ENCODE measurements at regions not wholly inside any gene's neighbourhood (a gene's known extent, or its start where the extent isn't known, plus 50 kb on each side); places are given as distances from the start of the nearest gene placed in this dataset.

GRCh38 chr5:142479150-142479549, 154.3 kb upstream of the SPRY4 start:
- Mint-ChIP-seq H3K4me3 (no peak overlapping the region), H3K9me3 (peaks cover 3 to 4% of the 10 kb centered on the region in 2 donors), H3K4me1 (no peaks in the 10 kb centered on the region), H3K27ac (no peak overlapping the region), H3K27me3 (ENCODE audit: low read depth in 2 of 2) (peaks cover 12 to 29% of the 10 kb centered on the region in 2 donors), H3K36me3 (no peaks in the 10 kb centered on the region)
- intact Hi-C loops (cut with micrococcal nuclease) = no loop called here
- Histone ChIP-seq H3K27me3 (ENCODE audit: control insufficient read depth, insufficient read depth, low read length) (no peaks in the 10 kb centered on the region), H3K4me3 (ENCODE audit: low read length) (no peak overlapping the region), H3K36me3 (ENCODE audit: control insufficient read depth, insufficient read depth, low read length) (no peaks in the 10 kb centered on the region), H3K27ac (ENCODE audit: low read length) (no peak overlapping the region), H3K9me3 (ENCODE audit: control insufficient read depth, insufficient read depth, low read length) (peaks cover 13% of the 10 kb centered on the region), H3K4me1 (ENCODE audit: control insufficient read depth, insufficient read depth, low read length) (no peaks in the 10 kb centered on the region)
- TF ChIP-seq CTCF (IDR thresholded peaks at IDR 0.05) = no peak
- ATAC-seq = no peak
- no peak for DNase-seq

- H3K36me3 Mint-ChIP-seq = no peaks in the 10 kb centered on the region
- no peak for ATAC-seq
- H3K27me3 ChIP-seq (ENCODE audit: control insufficient read depth, insufficient read depth, low read length) = no peaks in the 10 kb centered on the region
- peaks cover 3 to 4% of the 10 kb centered on the region in 2 donors for H3K9me3 Mint-ChIP-seq
- no peak for TF ChIP-seq CTCF (IDR thresholded peaks at IDR 0.05)
- no peak overlapping the region for H3K27ac Mint-ChIP-seq
- no peaks in the 10 kb centered on the region for H3K4me1 ChIP-seq (ENCODE audit: control insufficient read depth, insufficient read depth, low read length)
- H3K9me3 ChIP-seq (ENCODE audit: control insufficient read depth, insufficient read depth, low read length) = peaks cover 13% of the 10 kb centered on the region
- H3K4me1 Mint-ChIP-seq = no peaks in the 10 kb centered on the region
- H3K27me3 Mint-ChIP-seq (ENCODE audit: low read depth in 2 of 2) = peaks cover 12 to 29% of the 10 kb centered on the region in 2 donors
- DNase-seq = no peak
- H3K4me3 Mint-ChIP-seq = no peak overlapping the region
- H3K36me3 ChIP-seq (ENCODE audit: control insufficient read depth, insufficient read depth, low read length) = no peaks in the 10 kb centered on the region
- WGBS (ENCODE audit: insufficient coverage) = 71% methylated on average over 1 of the region's 1 CpG
- no peak overlapping the region for H3K27ac ChIP-seq (ENCODE audit: low read length)
- H3K4me3 ChIP-seq (ENCODE audit: low read length) = no peak overlapping the region
- intact Hi-C loops (cut with micrococcal nuclease) = no loop called here
Measured at GRCh38 chr5:142478113-142478512, 153.3 kb upstream of the SPRY4 start.

GRCh38 chr5:142475102-142475513, 150.3 kb upstream of the SPRY4 start:
- H3K4me3 Mint-ChIP-seq = no peak overlapping the region
- DNase-seq (no peak), ATAC-seq (no peak)
- no peak overlapping the region for H3K27ac Mint-ChIP-seq
- H3K36me3 Mint-ChIP-seq = no peaks in the 10 kb centered on the region
- H3K36me3 ChIP-seq (ENCODE audit: control insufficient read depth, insufficient read depth, low read length) = no peaks in the 10 kb centered on the region
- H3K9me3 Mint-ChIP-seq = peaks cover 3 to 4% of the 10 kb centered on the region in 2 donors
- H3K4me1 Mint-ChIP-seq = no peaks in the 10 kb centered on the region
- H3K4me1 ChIP-seq (ENCODE audit: control insufficient read depth, insufficient read depth, low read length) = no peaks in the 10 kb centered on the region
- H3K27me3 ChIP-seq (ENCODE audit: control insufficient read depth, insufficient read depth, low read length) = no peaks in the 10 kb centered on the region
- no peak for TF ChIP-seq CTCF (IDR thresholded peaks at IDR 0.05)
- H3K4me3 ChIP-seq (ENCODE audit: low read length) = no peak overlapping the region
- no peak overlapping the region for H3K27ac ChIP-seq (ENCODE audit: low read length)
- peaks cover 12 to 23% of the 10 kb centered on the region in 2 donors for H3K27me3 Mint-ChIP-seq (ENCODE audit: low read depth in 2 of 2)
- peaks cover 13% of the 10 kb centered on the region for H3K9me3 ChIP-seq (ENCODE audit: control insufficient read depth, insufficient read depth, low read length)
- intact Hi-C loops (cut with micrococcal nuclease) = no loop called here
- WGBS (ENCODE audit: insufficient coverage) = 89% methylated on average over 2 of the region's 2 CpGs

- H3K36me3 ChIP-seq (ENCODE audit: control insufficient read depth, insufficient read depth, low read length) = no peaks in the 10 kb centered on the region
- Mint-ChIP-seq H3K9me3 (peaks cover 3 to 4% of the 10 kb centered on the region in 2 donors), H3K4me3 (no peak overlapping the region), H3K36me3 (no peaks in the 10 kb centered on the region), H3K27ac (peak overlapping the region in 1 of 2 donors; percentile 4), H3K4me1 (no peaks in the 10 kb centered on the region), H3K27me3 (ENCODE audit: low read depth in 2 of 2) (peaks cover 12 to 17% of the 10 kb centered on the region in 2 donors)
- no peak for DNase-seq
- no peak overlapping the region for H3K4me3 ChIP-seq (ENCODE audit: low read length)
- intact Hi-C loops (cut with micrococcal nuclease) = no loop called here
- H3K9me3 ChIP-seq (ENCODE audit: control insufficient read depth, insufficient read depth, low read length) = peaks cover 10% of the 10 kb centered on the region
- TF ChIP-seq CTCF (IDR thresholded peaks at IDR 0.05) = no peak
- ATAC-seq = no peak
- H3K4me1 ChIP-seq (ENCODE audit: control insufficient read depth, insufficient read depth, low read length) = no peaks in the 10 kb centered on the region
- H3K27ac ChIP-seq (ENCODE audit: low read length) = no peak overlapping the region
- WGBS (ENCODE audit: insufficient coverage) = 66% methylated on average over 2 of the region's 2 CpGs
- no peaks in the 10 kb centered on the region for H3K27me3 ChIP-seq (ENCODE audit: control insufficient read depth, insufficient read depth, low read length)
Measured at GRCh38 chr5:142474431-142475094, 149.7 kb upstream of the SPRY4 start.

Data from natural killer cell (primary cell).